Stimulated activated effector memory CD8-positive, alpha-beta T cell treated with anti-CD3 and anti-CD28 coated beads, Interleukin-12 subunit alpha, Interleukin-12 subunit beta, amount 100 ng/mL, for 72 hours (primary cell): ENCODE measurements at regions not wholly inside any gene's neighbourhood (a gene's known extent, or its start where the extent isn't known, plus 50 kb on each side); places are given as distances from the start of the nearest gene placed in this dataset.
A peak's percentile ranks its signal among the peaks of the same experiment; 100 is the strongest.

ENCODE experiments used
- ATAC-seq: fragments of 150-1000 bp; cut with Tn5 transposase; 2 replicates; pipeline ENCODE4 v1.10.0; 2021
- DNase-seq, 2 donors: peaks; one replicate each; pipeline ENCODE4 v3.0.0; 2021 to 2022; ENCODE audit warnings: low spot score in 2 of 2
- H3K27ac Mint-ChIP-seq: one replicate; pipeline ENCODE4 v1.8.0; 2022; ENCODE audit warnings: mild to moderate bottlenecking, mixed read lengths
- H3K36me3 Mint-ChIP-seq: one replicate; pipeline ENCODE4 v1.8.0; 2022; ENCODE audit warnings: mild to moderate bottlenecking, mixed read lengths
- H3K4me1 Mint-ChIP-seq: one replicate; pipeline ENCODE4 v1.8.0; 2022; ENCODE audit warnings: mixed read lengths
- H3K4me3 Mint-ChIP-seq: one replicate; pipeline ENCODE4 v1.8.0; 2022; ENCODE audit warnings: mild to moderate bottlenecking, mixed read lengths
- H3K9me3 Mint-ChIP-seq: one replicate; pipeline ENCODE4 v1.8.0; 2022; ENCODE audit warnings: mixed read lengths

- H3K4me3 Mint-ChIP-seq, result no peak overlapping the region
- H3K4me1 Mint-ChIP-seq, result peaks cover 5% of the 10 kb centered on the region
- no peaks in the 10 kb centered on the region for H3K36me3 Mint-ChIP-seq
- no peak for ATAC-seq
- no peak overlapping the region for H3K27ac Mint-ChIP-seq
- no peak for DNase-seq
- peaks cover 3% of the 10 kb centered on the region for H3K9me3 Mint-ChIP-seq
These were observed 99.5 kb downstream of the ZNF621 start for GRCh38 chr3:40624189-40624769.

GRCh38 chr3:40627095-40627494, 102.3 kb downstream of the ZNF621 start:
- Mint-ChIP-seq H3K4me3 (no peak overlapping the region), H3K4me1 (no peaks in the 10 kb centered on the region), H3K36me3 (no peaks in the 10 kb centered on the region), H3K9me3 (peaks cover 3% of the 10 kb centered on the region), H3K27ac (no peak overlapping the region)
- no peak for DNase-seq
- ATAC-seq, result peak; percentile 60

GRCh38 chr3:40628984-40629383, 104.2 kb downstream of the ZNF621 start:
- DNase-seq (no peak), ATAC-seq (no peak)
- Mint-ChIP-seq H3K4me1 (no peaks in the 10 kb centered on the region), H3K27ac (no peak overlapping the region), H3K9me3 (peaks cover 3% of the 10 kb centered on the region), H3K36me3 (no peaks in the 10 kb centered on the region), H3K4me3 (no peak overlapping the region)

- Mint-ChIP-seq H3K9me3 (peaks cover 7% of the 10 kb centered on the region), H3K4me1 (no peaks in the 10 kb centered on the region), H3K4me3 (no peak overlapping the region), H3K27ac (no peak overlapping the region), H3K36me3 (no peaks in the 10 kb centered on the region)
- DNase-seq (no peak), ATAC-seq (no peak)
These were observed 106.7 kb downstream of the ZNF621 start for GRCh38 chr3:40631341-40631995.

GRCh38 chr3:40637906-40638305, 113.1 kb downstream of the ZNF621 start:
- H3K4me3 Mint-ChIP-seq, result no peak overlapping the region
- peaks cover 4% of the 10 kb centered on the region for H3K9me3 Mint-ChIP-seq
- no peak for DNase-seq
- H3K36me3 Mint-ChIP-seq, result no peaks in the 10 kb centered on the region
- H3K4me1 Mint-ChIP-seq, result no peaks in the 10 kb centered on the region
- no peak for ATAC-seq
- no peak overlapping the region for H3K27ac Mint-ChIP-seq

GRCh38 chr3:40639006-40639405, 114.2 kb downstream of the ZNF621 start:
- Mint-ChIP-seq H3K36me3 (no peaks in the 10 kb centered on the region), H3K4me1 (no peaks in the 10 kb centered on the region), H3K9me3 (peaks cover 4% of the 10 kb centered on the region), H3K4me3 (no peak overlapping the region), H3K27ac (no peak overlapping the region)
- no peak for DNase-seq
- ATAC-seq, result no peak

GRCh38 chr3:40642812-40643211, 118.1 kb downstream of the ZNF621 start:
- H3K9me3 Mint-ChIP-seq, result no peaks in the 10 kb centered on the region
- ATAC-seq, result no peak
- H3K27ac Mint-ChIP-seq, result no peak overlapping the region
- H3K4me1 Mint-ChIP-seq, result no peaks in the 10 kb centered on the region
- no peaks in the 10 kb centered on the region for H3K36me3 Mint-ChIP-seq
- DNase-seq, result no peak
- H3K4me3 Mint-ChIP-seq, result no peak overlapping the region

- no peak overlapping the region for H3K4me3 Mint-ChIP-seq
- ATAC-seq, result no peak
- DNase-seq, result no peak
- no peaks in the 10 kb centered on the region for H3K36me3 Mint-ChIP-seq
- no peaks in the 10 kb centered on the region for H3K9me3 Mint-ChIP-seq
- H3K4me1 Mint-ChIP-seq, result no peaks in the 10 kb centered on the region
- H3K27ac Mint-ChIP-seq, result no peak overlapping the region
These were observed 121.1 kb downstream of the ZNF621 start for GRCh38 chr3:40645883-40646282.

GRCh38 chr3:40649346-40649745, 124.6 kb downstream of the ZNF621 start:
- no peak for ATAC-seq
- H3K27ac Mint-ChIP-seq, result no peak overlapping the region

GRCh38 chr3:40652072-40652471, 127.3 kb downstream of the ZNF621 start:
- Mint-ChIP-seq H3K36me3 (no peaks in the 10 kb centered on the region), H3K4me1 (no peaks in the 10 kb centered on the region), H3K9me3 (no peaks in the 10 kb centered on the region), H3K27ac (no peak overlapping the region), H3K4me3 (no peak overlapping the region)
- no peak for DNase-seq
- ATAC-seq, result no peak

More at GRCh38 chr3:40649346-40649745, 124.6 kb downstream of the ZNF621 start:
- Mint-ChIP-seq H3K36me3 (no peaks in the 10 kb centered on the region), H3K4me1 (no peaks in the 10 kb centered on the region), H3K9me3 (no peaks in the 10 kb centered on the region), H3K4me3 (no peak overlapping the region)
- DNase-seq, result no peak

- Mint-ChIP-seq H3K9me3 (peaks cover 2% of the 10 kb centered on the region), H3K4me3 (no peak overlapping the region), H3K27ac (no peak overlapping the region), H3K36me3 (no peaks in the 10 kb centered on the region), H3K4me1 (no peaks in the 10 kb centered on the region)
- ATAC-seq, result no peak
- DNase-seq, result no peak
These were observed 128.2 kb downstream of the ZNF621 start for GRCh38 chr3:40653001-40653400.

GRCh38 chr3:40653878-40654277, 129.1 kb downstream of the ZNF621 start:
- H3K4me1 Mint-ChIP-seq, result no peaks in the 10 kb centered on the region
- H3K4me3 Mint-ChIP-seq, result no peak overlapping the region
- ATAC-seq, result no peak
- peaks cover 4% of the 10 kb centered on the region for H3K9me3 Mint-ChIP-seq
- no peak overlapping the region for H3K27ac Mint-ChIP-seq
- no peak for DNase-seq
- H3K36me3 Mint-ChIP-seq, result no peaks in the 10 kb centered on the region

GRCh38 chr3:40655551-40655950, 130.8 kb downstream of the ZNF621 start:
- ATAC-seq (no peak), DNase-seq (no peak)
- Mint-ChIP-seq H3K4me3 (no peak overlapping the region), H3K27ac (no peak overlapping the region), H3K4me1 (no peaks in the 10 kb centered on the region), H3K36me3 (no peaks in the 10 kb centered on the region), H3K9me3 (peaks cover 4% of the 10 kb centered on the region)

- Mint-ChIP-seq H3K9me3 (peaks cover 4% of the 10 kb centered on the region), H3K27ac (no peak overlapping the region), H3K4me3 (no peak overlapping the region), H3K36me3 (no peaks in the 10 kb centered on the region), H3K4me1 (no peaks in the 10 kb centered on the region)
- ATAC-seq (no peak), DNase-seq (no peak)
These were observed 132.9 kb downstream of the ZNF621 start for GRCh38 chr3:40657623-40658022.

- no peak overlapping the region for H3K4me3 Mint-ChIP-seq
- no peak for ATAC-seq
- H3K9me3 Mint-ChIP-seq, result peaks cover 4% of the 10 kb centered on the region
- no peaks in the 10 kb centered on the region for H3K36me3 Mint-ChIP-seq
- no peaks in the 10 kb centered on the region for H3K4me1 Mint-ChIP-seq
- no peak for DNase-seq
- no peak overlapping the region for H3K27ac Mint-ChIP-seq
These were observed 133.5 kb downstream of the ZNF621 start for GRCh38 chr3:40658305-40658704.

- no peak overlapping the region for H3K27ac Mint-ChIP-seq
- no peak overlapping the region for H3K4me3 Mint-ChIP-seq
- H3K4me1 Mint-ChIP-seq, result no peaks in the 10 kb centered on the region
- no peaks in the 10 kb centered on the region for H3K36me3 Mint-ChIP-seq
- peaks cover 4% of the 10 kb centered on the region for H3K9me3 Mint-ChIP-seq
- DNase-seq, result no peak
- ATAC-seq, result no peak
These were observed 135.8 kb downstream of the ZNF621 start for GRCh38 chr3:40660554-40660953.
